CMK (cell line): ENCODE measurements at regions not wholly inside any gene's neighbourhood (a gene's known extent, or its start where the extent isn't known, plus 50 kb on each side); places are given as distances from the start of the nearest gene placed in this dataset.

ENCODE experiments used
- DNase-seq: peaks from one replicate; pipeline ENCODE4 v3.0.0-alpha.2; 2010; ENCODE audit warnings: low read depth

DNA sequence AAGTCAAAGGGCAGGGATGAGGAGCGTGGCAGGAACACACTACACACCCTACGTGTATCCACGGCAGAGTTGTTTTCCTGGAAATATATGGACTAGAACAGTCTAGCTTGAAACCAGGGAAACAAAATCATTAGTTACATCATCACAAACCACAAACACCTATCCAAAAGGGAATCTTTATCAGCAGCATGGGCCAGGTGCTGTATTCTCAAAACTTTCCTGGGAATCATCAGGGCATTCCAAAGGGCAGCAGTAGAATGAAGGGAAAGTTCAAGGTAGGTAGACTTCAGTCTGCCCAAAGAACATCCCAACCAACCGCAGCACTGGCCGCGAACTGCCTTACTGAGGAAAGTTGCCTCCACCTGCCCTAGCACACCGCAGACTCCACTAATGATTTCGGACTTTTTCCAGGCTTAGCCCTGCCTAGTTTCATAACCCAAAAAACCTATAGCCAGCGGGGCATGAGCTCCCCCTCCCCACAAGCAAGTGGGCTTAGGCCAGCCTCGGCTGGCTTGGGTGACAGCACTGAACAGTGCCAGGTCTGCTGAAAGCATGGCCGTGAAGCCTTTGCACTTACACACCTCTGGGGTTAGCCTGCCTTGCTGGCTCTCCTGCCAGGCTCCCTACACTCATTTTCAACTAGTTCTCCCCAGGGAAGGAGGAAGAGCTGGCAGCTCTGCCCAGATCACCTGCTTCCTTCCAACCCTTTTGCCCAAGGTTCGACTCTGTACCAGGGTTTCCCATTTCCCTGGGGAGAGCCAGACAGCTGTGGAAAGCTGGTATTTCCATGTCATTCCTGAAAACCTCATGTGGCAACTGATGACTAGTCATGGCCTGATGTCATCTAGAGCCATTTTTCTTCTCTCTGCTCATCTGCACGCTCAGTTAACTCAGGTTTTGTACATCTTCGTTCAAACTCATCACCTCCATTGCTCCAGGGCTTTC is 77.3 kb upstream of the UBAC2 start:
- DNase-seq, result no peak

DNA sequence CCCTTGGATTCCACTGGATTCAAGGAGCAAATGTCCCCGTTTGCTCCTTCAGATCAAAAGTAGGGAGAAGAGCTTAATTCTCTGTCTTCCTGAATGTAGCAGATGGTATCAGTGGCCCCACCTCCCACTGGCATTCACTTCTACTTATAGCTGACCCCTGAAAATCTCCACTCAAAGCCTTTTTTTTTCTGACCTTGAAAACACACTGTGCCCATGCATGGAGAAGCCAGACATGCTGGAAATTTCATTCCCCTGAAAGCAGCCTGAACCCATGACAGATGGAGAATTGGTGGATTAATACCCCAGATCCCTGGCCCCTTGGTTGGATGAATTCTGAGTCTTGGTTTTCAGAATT is 76.6 kb upstream of the UBAC2 start:
- no peak for DNase-seq

DNA sequence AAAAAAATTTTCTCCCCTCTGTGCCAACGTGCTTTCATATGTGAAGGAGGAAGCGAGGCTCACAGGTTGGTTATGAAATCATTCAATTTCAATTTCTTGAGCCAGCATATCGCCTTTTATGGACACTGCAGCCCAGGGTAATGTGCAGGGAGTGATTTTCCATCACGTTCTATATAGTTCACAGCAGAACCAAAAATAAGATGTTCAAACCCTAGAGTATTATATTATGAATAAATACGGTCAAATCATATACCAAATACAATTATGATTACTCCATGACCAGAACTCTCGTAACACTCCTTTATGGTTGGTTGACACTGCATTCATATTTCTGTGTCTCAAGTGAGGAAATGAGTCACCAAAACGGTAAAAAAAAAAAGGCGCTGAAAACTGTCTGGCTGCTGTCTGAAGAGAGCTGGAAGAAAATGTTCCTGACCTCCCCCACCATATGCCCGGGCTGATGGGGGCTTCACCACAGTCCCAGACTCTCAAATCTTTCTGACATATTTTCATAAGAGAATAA is 75.8 kb upstream of the UBAC2 start:
- DNase-seq, result no peak

DNA sequence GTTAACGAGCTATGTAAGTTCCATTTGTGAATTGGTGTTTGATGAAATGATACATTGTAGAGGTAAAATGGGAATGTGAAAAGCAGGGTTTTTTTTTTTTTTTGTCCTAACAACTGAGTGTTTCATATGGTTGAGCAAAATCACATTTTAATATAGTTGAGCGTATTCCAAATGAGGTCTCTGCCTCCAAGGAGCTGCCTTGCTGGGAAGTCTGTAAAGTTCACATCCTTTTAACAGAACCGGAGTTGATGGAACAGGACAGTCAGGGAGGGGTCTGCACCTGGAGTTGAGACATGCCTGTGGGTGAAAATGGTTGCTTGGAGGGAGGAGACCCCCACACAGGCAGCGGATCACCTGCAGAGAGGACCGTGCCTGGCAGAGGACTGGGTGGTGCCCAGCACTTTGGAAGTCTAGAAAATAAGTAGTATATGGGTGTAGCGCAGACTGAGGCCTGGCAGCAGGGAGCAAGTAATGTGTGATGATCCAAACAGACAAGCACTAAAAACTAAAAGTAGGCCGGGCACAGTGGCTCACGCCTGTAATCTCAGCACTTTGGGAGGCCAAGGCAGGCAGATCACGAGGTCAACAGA is 75.2 kb upstream of the UBAC2 start:
- no peak for DNase-seq

DNA sequence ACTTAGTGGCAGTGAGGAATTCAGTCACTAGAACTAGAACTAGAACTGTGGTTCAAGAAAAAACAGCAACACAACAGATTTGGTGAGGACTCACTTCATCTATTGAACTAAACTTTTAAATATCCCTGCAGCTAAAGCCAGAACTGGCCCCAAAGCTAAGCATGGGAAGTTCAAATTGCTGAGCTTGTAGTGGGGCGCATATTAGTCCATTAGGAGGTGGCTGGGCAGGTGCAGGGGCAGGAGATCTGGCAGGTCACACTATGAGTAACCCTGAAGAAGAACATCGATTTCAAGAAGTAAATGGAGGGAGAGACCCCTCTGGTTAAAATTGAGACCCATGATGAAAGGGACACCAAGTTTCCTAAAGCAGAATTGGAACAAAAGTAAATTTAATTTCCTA is 73.8 kb upstream of the UBAC2 start:
- no peak for DNase-seq

- DNase-seq, result no peak
Measured at GRCh38 chr13:99129050-99129449, 71.6 kb upstream of the UBAC2 start.

GRCh38 chr13:99129951-99130350 is 70.7 kb upstream of the UBAC2 start:
- no peak for DNase-seq

DNA sequence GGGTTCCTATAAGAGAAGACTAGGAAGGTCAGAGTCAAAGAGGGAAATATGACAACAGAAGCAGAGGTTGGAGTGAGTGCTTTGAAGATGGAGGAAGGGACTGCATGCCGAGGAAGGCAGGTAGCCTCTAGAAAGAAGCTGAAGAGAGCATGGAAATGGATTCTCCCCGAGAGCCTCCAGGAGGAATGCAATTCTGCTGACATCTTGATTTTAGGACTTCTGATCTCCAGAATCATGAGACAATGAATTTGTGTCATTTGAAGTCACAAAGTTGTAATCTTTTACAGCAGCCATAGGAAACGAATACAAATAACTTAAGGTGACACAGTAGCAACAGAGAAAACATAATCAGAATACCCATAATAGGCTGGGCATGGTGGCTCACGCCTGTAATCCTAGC is 69.2 kb upstream of the UBAC2 start:
- no peak for DNase-seq

GRCh38 chr13:99132295-99132835 is 68.3 kb upstream of the UBAC2 start:
- no peak for DNase-seq

DNA sequence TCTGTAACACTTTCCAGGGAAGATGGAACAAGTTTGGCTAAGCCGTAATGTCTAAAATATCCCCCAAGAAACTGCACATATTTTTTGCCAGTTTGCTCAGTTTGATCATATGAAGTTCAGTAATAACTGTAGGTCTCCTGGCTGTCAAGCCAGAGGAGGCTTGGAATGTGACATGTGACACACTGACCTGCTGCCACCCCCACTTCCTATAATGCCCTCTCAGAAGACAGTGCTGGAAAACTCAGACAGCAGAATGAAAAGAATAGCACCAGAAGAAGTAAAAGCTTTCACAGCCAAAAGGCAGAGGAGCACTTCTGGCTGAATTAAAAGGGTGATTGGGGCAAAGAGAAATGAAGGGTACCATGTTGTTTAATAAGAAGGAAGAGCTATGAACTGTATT is 67.4 kb upstream of the UBAC2 start:
- no peak for DNase-seq

- no peak for DNase-seq
Measured at GRCh38 chr13:99133848-99134247, 66.8 kb upstream of the UBAC2 start.

DNA sequence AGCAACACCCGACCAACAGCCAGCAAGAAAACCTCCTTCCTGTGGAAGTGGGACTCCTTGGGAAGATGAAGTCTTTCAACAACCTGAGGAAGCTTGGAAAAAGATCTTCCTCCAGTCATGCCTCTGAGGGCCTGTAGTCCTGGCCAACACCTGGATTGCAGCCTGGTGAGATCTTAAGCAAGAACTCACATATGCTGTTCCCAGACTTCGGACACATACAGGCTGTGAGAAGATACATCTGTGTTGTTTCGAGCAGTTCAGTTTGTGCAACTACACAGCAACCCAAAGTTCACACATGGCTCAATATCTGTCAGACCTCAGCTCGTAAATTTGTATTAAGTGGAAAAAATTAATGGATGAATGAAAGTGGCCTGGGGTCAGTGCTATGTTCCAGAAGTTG is 65.1 kb upstream of the UBAC2 start:
- DNase-seq, result no peak

GRCh38 chr13:99136427-99136954 is 64.2 kb upstream of the UBAC2 start:
- no peak for DNase-seq

DNA sequence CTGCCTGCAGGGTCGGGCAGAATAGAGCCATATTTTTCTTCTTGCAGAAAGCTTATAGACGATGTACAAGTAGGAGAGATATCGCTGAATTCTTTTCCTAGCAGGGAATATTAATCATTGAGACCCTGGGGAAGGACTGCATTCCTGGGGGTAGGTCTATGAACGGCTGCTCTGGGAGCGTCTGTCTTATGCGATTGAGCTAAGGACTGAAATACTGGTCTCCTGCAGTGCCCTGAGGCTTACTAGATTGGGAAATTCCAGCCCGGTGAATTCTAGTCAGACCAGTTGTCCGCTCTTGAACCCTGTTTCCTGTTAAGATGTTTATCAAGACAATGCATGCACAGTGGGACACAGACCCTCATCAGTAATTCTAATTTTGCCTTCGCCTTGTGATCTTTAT is 59.8 kb upstream of the UBAC2 start:
- DNase-seq, result no peak

GRCh38 chr13:99143904-99144303 is 56.8 kb upstream of the UBAC2 start:
- no peak for DNase-seq

GRCh38 chr13:99144306-99144705 is 56.3 kb upstream of the UBAC2 start:
- peak; percentile 52 for DNase-seq

- no peak for DNase-seq
Measured at GRCh38 chr13:99145461-99145860, 55.2 kb upstream of the UBAC2 start.

GRCh38 chr13:99150575-99151361 is 49.9 kb upstream of the UBAC2 start:
- no peak for DNase-seq
